RWPE1 (cell line): ENCODE measurements at regions not wholly inside any gene's neighbourhood (a gene's known extent, or its start where the extent isn't known, plus 50 kb on each side); places are given as distances from the start of the nearest gene placed in this dataset.

Experiments
- CTCF ChIA-PET: fragments of 350-600 bp; sonication (Branson Sonifier 250); formaldehyde crosslinking; extraction: SDS; loops from one replicate; lab custom pipeline; 2021; lab: Yijun Ruan, JAX
- POLR2A ChIA-PET: fragments of 400-600 bp; formaldehyde crosslinking; extraction: SDS; loops from one replicate; lab custom pipeline; 2020; ENCODE audit warnings: antibody characterized with exemption; ENCODE audit not compliant: low non-redundant PET; lab: Yijun Ruan, JAX
- DNase-seq: peaks from one replicate; pipeline ENCODE4 v3.0.0; 2012; ENCODE audit warnings: low spot score
- H3K27ac ChIP-seq: fragments of 450-650 bp; 2 replicates; pipeline ENCODE4 v1.5.1; 2017
- CTCF ChIP-seq: fragments of 450-650 bp; conservative IDR thresholded peaks from 2 replicates; pipeline ENCODE4 v1.5.1; 2017; ENCODE audit warnings: low read depth, mild to moderate bottlenecking

GRCh38 chr10:108801775-108802517, 1121.4 kb downstream of the XPNPEP1 start:
- DNase-seq = no peak
- ChIA-PET CTCF (interaction anchor here (0.6 kb wide), 1 partner anchor 194 kb away, joined by 3 read pairs; no protein-coding TSS in a partner anchor), POLR2A (no interaction called here)
- no peak overlapping the region for H3K27ac ChIP-seq
- no peak for TF ChIP-seq CTCF

GRCh38 chr10:108801220-108801619, 1122.1 kb downstream of the XPNPEP1 start:
- no peak for TF ChIP-seq CTCF
- DNase-seq = no peak
- CTCF ChIA-PET = no interaction called here
- POLR2A ChIA-PET = no interaction called here
- no peak overlapping the region for H3K27ac ChIP-seq

GRCh38 chr10:108797573-108797972, 1125.7 kb downstream of the XPNPEP1 start:
- H3K27ac ChIP-seq = no peak overlapping the region
- ChIA-PET CTCF (no interaction called here), POLR2A (no interaction called here)
- DNase-seq = no peak
- no peak for TF ChIP-seq CTCF

- no peak overlapping the region for H3K27ac ChIP-seq
- ChIA-PET CTCF (no interaction called here), POLR2A (no interaction called here)
- TF ChIP-seq CTCF = no peak
- no peak for DNase-seq
Observed at GRCh38 chr10:108791794-108792474, 1131.4 kb downstream of the XPNPEP1 start.

- H3K27ac ChIP-seq = no peak overlapping the region
- no peak for DNase-seq
- ChIA-PET POLR2A (no interaction called here), CTCF (no interaction called here)
- no peak for TF ChIP-seq CTCF
Observed at GRCh38 chr10:108791030-108791429, 1132.3 kb downstream of the XPNPEP1 start.

GRCh38 chr10:108789919-108790318, 1133.4 kb downstream of the XPNPEP1 start:
- no peak overlapping the region for H3K27ac ChIP-seq
- POLR2A ChIA-PET = interaction anchor here (0.6 kb wide), 1 partner anchor 51 kb away, joined by 5 read pairs; no protein-coding TSS in a partner anchor
- peak; percentile 3 for DNase-seq
- TF ChIP-seq CTCF = no peak
- CTCF ChIA-PET = no interaction called here
